ENCODE measurements at regions not wholly inside any gene's neighbourhood (a gene's known extent, or its start where the extent isn't known, plus 50 kb on each side); places are given as distances from the start of the nearest gene placed in this dataset.

DNA sequence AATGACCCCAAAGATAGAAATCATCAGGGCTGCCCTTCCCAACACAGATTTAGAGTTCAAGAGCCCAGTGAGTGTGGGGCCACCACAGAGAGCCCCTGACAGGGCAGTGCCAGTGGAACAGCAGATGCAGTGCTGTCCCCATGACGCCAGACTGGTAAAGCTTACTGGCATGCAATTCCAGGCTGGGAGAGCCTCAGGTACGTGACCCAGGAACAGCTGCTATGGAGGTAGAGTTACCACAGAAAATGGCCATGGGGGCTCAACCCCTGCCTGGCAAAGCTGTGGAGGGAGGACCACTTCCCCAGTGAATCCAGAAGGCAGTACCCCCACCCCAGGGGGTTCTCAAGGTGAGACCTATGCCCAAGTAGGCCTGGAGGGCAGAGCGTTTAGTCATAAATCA is 228.5 kb downstream of the POLR1F start:
- no peak for DNase-seq
- H4K20me1 ChIP-seq (ENCODE audit: insufficient read depth): no peaks in the 10 kb centered on the region
- no peaks in the 10 kb centered on the region for H3F3A ChIP-seq (replicated peaks; ENCODE audit: insufficient read depth)
- H3K4me2 ChIP-seq: no peak overlapping the region
- H3K9ac ChIP-seq: no peak overlapping the region
- peaks cover 14% of the 10 kb centered on the region; the same call in 1 of the 2 replicates for H3K27me3 ChIP-seq (ENCODE audit: insufficient read depth)
- H3K27ac ChIP-seq (ENCODE audit: low read depth in 2 of 2, low read length in 1 of 2): no peak overlapping the region
- no peaks in the 10 kb centered on the region for H3K9me2 ChIP-seq
- 13% methylated on average over 3 of the region's 3 CpGs for WGBS (ENCODE audit: low lambda C conversion rate)
- ChIA-PET CTCF (interaction anchor here (0.8 to 2.9 kb wide), 2 partner anchors 10 to 17 kb away, joined by 3 to 16 read pairs; no protein-coding TSS in a partner anchor), POLR2A (no interaction called here)
- no peaks in the 10 kb centered on the region for H3K36me3 ChIP-seq (replicated peaks in 1 of 2; ENCODE audit: control insufficient read depth in 1 of 2, insufficient read depth in 2 of 2, low read length in 1 of 2)
- TF ChIP-seq POLR2AphosphoS5 (IDR thresholded peaks at IDR 0.05; ENCODE audit: low read depth, low read length) (no peak), MXI1 (IDR thresholded peaks at IDR 0.05; ENCODE audit: low read depth, low read length) (no peak), SIN3A (IDR thresholded peaks at IDR 0.05; ENCODE audit: borderline replicate concordance, low read depth, low read length) (no peak), RXRA (IDR thresholded peaks at IDR 0.05; ENCODE audit: borderline replicate concordance, low read depth) (no peak), RFX5 (IDR thresholded peaks at IDR 0.05; ENCODE audit: low read length) (no peak), TCF12 (IDR thresholded peaks at IDR 0.05) (no peak)
- TF ChIP-seq, protein P1, sequence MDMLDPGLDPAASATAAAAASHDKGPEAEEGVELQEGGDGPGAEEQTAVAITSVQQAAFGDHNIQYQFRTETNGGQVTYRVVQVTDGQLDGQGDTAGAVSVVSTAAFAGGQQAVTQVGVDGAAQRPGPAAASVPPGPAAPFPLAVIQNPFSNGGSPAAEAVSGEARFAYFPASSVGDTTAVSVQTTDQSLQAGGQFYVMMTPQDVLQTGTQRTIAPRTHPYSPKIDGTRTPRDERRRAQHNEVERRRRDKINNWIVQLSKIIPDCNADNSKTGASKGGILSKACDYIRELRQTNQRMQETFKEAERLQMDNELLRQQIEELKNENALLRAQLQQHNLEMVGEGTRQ (IDR thresholded peaks at IDR 0.05; ENCODE audit: borderline replicate concordance, low read depth, low read length): no peak
- no peaks in the 10 kb centered on the region for H3K4me1 ChIP-seq (ENCODE audit: control insufficient read depth in 1 of 2, insufficient read depth in 2 of 2, low read depth in 1 of 2, low read length in 1 of 2)
- H3K4me3 ChIP-seq (ENCODE audit: low read depth in 2 of 2, low read length in 1 of 2): no peak overlapping the region
- H3K79me2 ChIP-seq (ENCODE audit: insufficient read depth): no peaks in the 10 kb centered on the region
- no peaks in the 10 kb centered on the region for H3K9me3 ChIP-seq
- no peak overlapping the region for H2AFZ ChIP-seq (ENCODE audit: low read depth)

DNA sequence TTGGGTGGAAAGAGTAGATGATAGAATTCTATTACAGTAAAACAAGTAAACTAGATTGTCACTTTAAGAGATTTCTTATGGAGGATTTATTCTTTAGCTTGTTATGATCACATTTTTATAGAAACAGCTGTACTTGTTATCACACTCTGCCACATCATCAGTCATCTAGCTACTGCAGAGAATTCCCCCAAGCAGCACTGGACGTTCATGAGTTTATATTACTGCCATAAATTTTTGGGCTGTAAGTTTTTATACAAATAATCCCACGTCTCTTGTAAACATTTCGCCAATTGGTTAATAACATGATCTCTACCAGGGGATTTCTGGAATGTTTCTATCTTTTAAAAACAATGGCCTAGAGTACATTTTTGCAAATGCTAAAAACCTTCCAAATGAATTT is 238.8 kb downstream of the POLR1F start:
- H3K79me2 ChIP-seq (ENCODE audit: insufficient read depth): no peaks in the 10 kb centered on the region
- POLR2A ChIA-PET: no interaction called here
- H3F3A ChIP-seq (replicated peaks; ENCODE audit: insufficient read depth): no peaks in the 10 kb centered on the region
- no peak overlapping the region for H2AFZ ChIP-seq (ENCODE audit: low read depth)
- H3K4me3 ChIP-seq (ENCODE audit: low read depth in 2 of 2, low read length in 1 of 2): no peak overlapping the region
- under 1% methylated on average over 3 of the region's 3 CpGs for WGBS (ENCODE audit: low lambda C conversion rate)
- no peaks in the 10 kb centered on the region for H3K9me3 ChIP-seq
- DNase-seq: no peak
- H3K36me3 ChIP-seq (replicated peaks in 1 of 2; ENCODE audit: control insufficient read depth in 1 of 2, insufficient read depth in 2 of 2, low read length in 1 of 2): no peaks in the 10 kb centered on the region
- no peak overlapping the region for H3K9ac ChIP-seq
- H3K9me2 ChIP-seq: 0 out of 2 replicates have a peak, but pooled peaks cover 3% of the 10 kb centered on the region
- H4K20me1 ChIP-seq (ENCODE audit: insufficient read depth): no peaks in the 10 kb centered on the region
- CTCF ChIA-PET: no interaction called here
- no peak overlapping the region for H3K27ac ChIP-seq (ENCODE audit: low read depth in 2 of 2, low read length in 1 of 2)
- H3K4me2 ChIP-seq: no peak overlapping the region
- TF ChIP-seq NRF1 (IDR thresholded peaks at IDR 0.05; ENCODE audit: low read depth, low read length) (no peak), YY1 (IDR thresholded peaks at IDR 0.05; ENCODE audit: low read depth) (no peak)
- H3K4me1 ChIP-seq (ENCODE audit: control insufficient read depth in 1 of 2, insufficient read depth in 2 of 2, low read depth in 1 of 2, low read length in 1 of 2): no peaks in the 10 kb centered on the region
- no peaks in the 10 kb centered on the region for H3K27me3 ChIP-seq (ENCODE audit: insufficient read depth)

DNA sequence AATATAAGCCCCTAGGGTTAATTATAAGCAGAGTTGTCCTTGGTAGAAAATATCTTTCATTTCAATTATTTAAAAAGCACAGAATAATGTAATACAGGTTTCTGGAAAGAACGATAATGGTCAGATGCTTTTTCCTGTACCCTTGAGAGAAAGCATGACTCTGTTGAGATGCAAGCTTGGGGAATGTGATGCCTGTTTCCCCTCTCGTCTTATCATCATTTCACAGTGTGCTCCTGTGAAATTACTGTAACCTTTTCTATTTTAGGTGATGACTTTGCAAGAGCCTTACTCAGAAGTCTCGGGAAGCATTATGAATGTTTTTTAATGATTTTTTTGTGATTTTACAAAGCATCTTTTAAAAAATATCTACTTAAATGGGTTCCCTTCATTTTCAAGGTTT is 243.0 kb downstream of the POLR1F start:
- Histone ChIP-seq H3K9me3 (no peaks in the 10 kb centered on the region), H3K36me3 (replicated peaks in 1 of 2; ENCODE audit: control insufficient read depth in 1 of 2, insufficient read depth in 2 of 2, low read length in 1 of 2) (no peaks in the 10 kb centered on the region), H3K9ac (no peak overlapping the region), H3K27me3 (ENCODE audit: insufficient read depth) (no peaks in the 10 kb centered on the region), H3K9me2 (peaks cover 6% of the 10 kb centered on the region; the same call in 1 of the 2 replicates), H3K79me2 (ENCODE audit: insufficient read depth) (no peaks in the 10 kb centered on the region), H3K4me2 (no peak overlapping the region), H4K20me1 (ENCODE audit: insufficient read depth) (no peaks in the 10 kb centered on the region), H3F3A (replicated peaks; ENCODE audit: insufficient read depth) (no peaks in the 10 kb centered on the region), H3K4me1 (ENCODE audit: control insufficient read depth in 1 of 2, insufficient read depth in 2 of 2, low read depth in 1 of 2, low read length in 1 of 2) (no peaks in the 10 kb centered on the region), H2AFZ (ENCODE audit: low read depth) (no peak overlapping the region), H3K27ac (ENCODE audit: low read depth in 2 of 2, low read length in 1 of 2) (no peak overlapping the region), H3K4me3 (ENCODE audit: low read depth in 2 of 2, low read length in 1 of 2) (no peak overlapping the region)
- DNase-seq: no peak
- ChIA-PET CTCF (interaction anchor here (0.8 to 1.5 kb wide), 3 partner anchors 10 to 876 kb away, joined by 3 read pairs; no protein-coding TSS in a partner anchor), POLR2A (no interaction called here)
- WGBS (ENCODE audit: low lambda C conversion rate): 3% methylated on average over 3 of the region's 3 CpGs
- TF ChIP-seq FOXM1 (IDR thresholded peaks at IDR 0.05; ENCODE audit: low read depth): no peak
